HepG2 (cell line): ENCODE measurements at regions not wholly inside any gene's neighbourhood (a gene's known extent, or its start where the extent isn't known, plus 50 kb on each side); places are given as distances from the start of the nearest gene placed in this dataset.

ENCODE experiments used
- ATAC-seq: fragments of 200-7000 bp; cut with Tn5 transposase; 3 replicates; pipeline ENCODE4 v1.9.1; 2020; ENCODE audit warnings: mild to moderate bottlenecking, moderate library complexity
- BruUV-seq: library from RNA; stranded (reverse); fragments of 400-500 nt; replicated peaks from 2 replicates; lab custom pipeline; 2021; lab: Mats Ljungman, UMichigan
- CTCF ChIA-PET: fragments of 300-600 bp; formaldehyde crosslinking; extraction: SDS; loops from one replicate; lab custom pipeline; 2021; ENCODE audit warnings: low total read pairs, inconsistent platforms, low intra/inter-chr PET ratio; lab: Yijun Ruan, JAX
- POLR2A ChIA-PET: fragments of 350-600 bp; sonication (Branson Sonifier 250); formaldehyde crosslinking; loops from one replicate; lab custom pipeline; 2020; ENCODE audit warnings: antibody characterized with exemption, inconsistent platforms; lab: Yijun Ruan, JAX
- DNase-seq: peaks from one replicate; pipeline ENCODE4 v3.0.0-alpha.2; 2015; ENCODE audit warnings: low spot score
- FAIRE-seq: peaks from 3 replicates; lab custom pipeline; 2011; peaks lifted over from hg19 to GRCh38; lab: Jason Lieb, UNC
- H2AFZ ChIP-seq: one replicate; pipeline ENCODE4 v1.6.1; 2011; ENCODE audit warnings: low read length, inconsistent platforms
- H3K27ac ChIP-seq: fragments of 300-600 bp; 3 replicates; pipeline ENCODE4 v1.8.0; 2011; ENCODE audit warnings: mixed run types, mild to moderate bottlenecking, mixed read lengths, low read length, inconsistent platforms; ENCODE audit not compliant: insufficient read depth; ENCODE audit errors: extremely low read length
- H3K27me3 ChIP-seq, 2 experiments: fragments of 200-600 bp in 1 of 2; 2 replicates in 1 of 2; 3 replicates in 1 of 2; pipeline versions ENCODE4 v1.6.0 to v1.8.0; 2011; ENCODE audit warnings: low read length in 2 of 2, mild to moderate bottlenecking in 2 of 2, moderate library complexity in 2 of 2, inconsistent platforms in 1 of 2; ENCODE audit not compliant: insufficient read depth in 2 of 2, control insufficient read depth in 1 of 2
- H3K36me3 ChIP-seq, 2 experiments: fragments of 200-600 bp in 1 of 2; replicated peaks in 1 of 2; 2 replicates in 1 of 2; 3 replicates in 1 of 2; pipeline versions ENCODE4 v1.5.1 to v1.8.0; 2011; ENCODE audit warnings: low read length in 2 of 2, inconsistent platforms in 1 of 2; ENCODE audit not compliant: insufficient read depth in 2 of 2, control insufficient read depth in 1 of 2
- H3K4me1 ChIP-seq: 2 replicates; pipeline ENCODE4 v1.5.1; 2012; ENCODE audit warnings: low read length, inconsistent platforms; ENCODE audit not compliant: insufficient read depth
- H3K4me2 ChIP-seq: 2 replicates; pipeline ENCODE4 v1.6.0; 2011; ENCODE audit warnings: low read depth, low read length, inconsistent platforms
- H3K4me3 ChIP-seq, 3 experiments: fragments of 200-600 bp in 1 of 3; sonication (generic), shearing (Covaris generic) in 1 of 3; replicated peaks in 1 of 3; 2 replicates each; pipeline ENCODE4 v1.5.1; 2011 to 2016; ENCODE audit warnings: low read length in 3 of 3, inconsistent platforms in 2 of 3, low read depth in 2 of 3, mild to moderate bottlenecking in 2 of 3, control low read depth in 1 of 3, mixed read lengths in 1 of 3; ENCODE audit not compliant: insufficient read depth in 1 of 3
- H3K79me2 ChIP-seq: one replicate; pipeline ENCODE4 v1.6.1; 2011; ENCODE audit warnings: low read length, inconsistent platforms; ENCODE audit not compliant: insufficient read depth
- H3K9ac ChIP-seq: 2 replicates; pipeline ENCODE4 v1.6.0; 2011; ENCODE audit warnings: mild to moderate bottlenecking, low read depth, low read length, inconsistent platforms; ENCODE audit not compliant: insufficient read depth
- H3K9me3 ChIP-seq: 2 replicates; pipeline ENCODE4 v1.5.1; 2012; ENCODE audit warnings: mild to moderate bottlenecking, low read length
- H4K20me1 ChIP-seq: 2 replicates; pipeline ENCODE4 v1.6.0; 2011; ENCODE audit warnings: inconsistent platforms, mild to moderate bottlenecking, low read length, moderate library complexity; ENCODE audit not compliant: insufficient read depth
- CENPX ChIP-seq: sonication (generic); formaldehyde crosslinking; IDR thresholded peaks from 2 replicates; pipeline ENCODE4 v1.9.0; 2021; ENCODE audit warnings: mild to moderate bottlenecking, missing genetic modification reagents, moderate library complexity
- FOXO4 ChIP-seq: sonication (generic); formaldehyde crosslinking; conservative IDR thresholded peaks from 2 replicates; pipeline ENCODE4 v1.8.1; 2023; ENCODE audit warnings: missing genetic modification reagents
- HMGXB4 ChIP-seq, 2 experiments: sonication (generic) in 1 of 2; formaldehyde crosslinking in 1 of 2; IDR thresholded peaks; 2 replicates each; pipeline versions ENCODE4 v1.4.0 to v1.6.1; 2018 to 2020; ENCODE audit warnings: missing genetic modification reagents in 2 of 2, borderline replicate concordance in 1 of 2, low read depth in 1 of 2, mild to moderate bottlenecking in 1 of 2, missing biosample characterization in 1 of 2
- ISX ChIP-seq: sonication (generic); formaldehyde crosslinking; conservative IDR thresholded peaks from 2 replicates; pipeline ENCODE4 v1.5.0; 2020; ENCODE audit warnings: missing genetic modification reagents
- MXD4 ChIP-seq: IDR thresholded peaks from 2 replicates; pipeline ENCODE4 v1.6.1; 2016; ENCODE audit warnings: mild to moderate bottlenecking, missing biosample characterization, missing genetic modification reagents
- PREB ChIP-seq: sonication (generic); formaldehyde crosslinking; IDR thresholded peaks from 2 replicates; pipeline ENCODE4 v1.4.0; 2020; ENCODE audit warnings: missing genetic modification reagents
- ZFP91 ChIP-seq: sonication (generic); formaldehyde crosslinking; IDR thresholded peaks from 2 replicates; pipeline ENCODE4 v1.9.0; 2022; ENCODE audit warnings: missing genetic modification reagents, mild to moderate bottlenecking, borderline replicate concordance
- ZNF83 ChIP-seq: sonication (generic); formaldehyde crosslinking; IDR thresholded peaks from 2 replicates; pipeline ENCODE4 v1.4.0; 2020; ENCODE audit warnings: missing genetic modification reagents, mild to moderate bottlenecking, borderline replicate concordance
- WGBS: methylation state at CpG from one replicate; pipeline ENCODE4 v1.1.6; 2017; ENCODE audit warnings: low lambda C conversion rate; 5-methylcytosine and 5-hydroxymethylcytosine counted together
- in situ Hi-C: cut with HindIII; loops from 2 replicates; pipeline ENCODE4 v1.10.0; 2017; ENCODE audit warnings: low pct_unique_long_range_greater_than_20kb; ENCODE audit not compliant: extremely low pct_ligation_motif_present
- intact Hi-C: fragments of 100-400 bp; cut with micrococcal nuclease; formaldehyde crosslinking; loops from one replicate; pipeline ENCODE4 v1.10.0; 2022; ENCODE audit not compliant: unreplicated experiment

- Histone ChIP-seq H4K20me1 (no peaks in the 10 kb centered on the region), H3K4me1 (no peaks in the 10 kb centered on the region), H3K79me2 (no peaks in the 10 kb centered on the region), H3K27me3 (no peaks in the 10 kb centered on the region), H3K9me3 (no peaks in the 10 kb centered on the region), H3K9ac (no peak overlapping the region), H3K27ac (no peak overlapping the region), H3K36me3 (no peaks in the 10 kb centered on the region), H3K4me3 (no peak overlapping the region), H3K4me2 (no peak overlapping the region), H2AFZ (no peak overlapping the region)
- POLR2A ChIA-PET, result no interaction called here
- whole genome bisulfite sequencing, result 0% methylated on average over 4 of the region's 4 CpGs
- ATAC-seq (no peak), FAIRE-seq (no peak), DNase-seq (no peak)
- BruUV-seq, result no TSS peak
- intact Hi-C loops, result no loop called here
- CTCF ChIA-PET, result no interaction called here
- no peak for TF ChIP-seq HMGXB4 (CRISPR knock-in tag; IDR thresholded peaks at IDR 0.05; ENCODE audit: borderline replicate concordance in 1 of 2, low read depth in 1 of 2)
- in situ Hi-C loops, result no loop called here
Measured at GRCh38 chr10:109474261-109474660, 449.1 kb downstream of the XPNPEP1 start.

- FAIRE-seq (no peak), DNase-seq (no peak), ATAC-seq (no peak)
- ChIA-PET POLR2A (no interaction called here), CTCF (no interaction called here)
- in situ Hi-C loops (no loop called here), intact Hi-C loops (no loop called here)
- TF ChIP-seq ZFP91 (CRISPR knock-in tag) (no peak), ZNF83 (CRISPR knock-in tag) (no peak), PREB (CRISPR knock-in tag) (no peak), FOXO4 (CRISPR knock-in tag) (no peak), CENPX (CRISPR knock-in tag) (no peak), MXD4 (CRISPR knock-in tag) (no peak), ISX (no peak)
- H3K27ac ChIP-seq, result no peak overlapping the region
- no peaks in the 10 kb centered on the region for H3K4me1 ChIP-seq
- no peaks in the 10 kb centered on the region for H3K36me3 ChIP-seq
- BruUV-seq, result no TSS peak
- no peak overlapping the region for H3K9ac ChIP-seq
- no peaks in the 10 kb centered on the region for H3K79me2 ChIP-seq
- H3K4me3 ChIP-seq, result no peak overlapping the region
- no peak overlapping the region for H2AFZ ChIP-seq
- no peaks in the 10 kb centered on the region for H4K20me1 ChIP-seq
- H3K9me3 ChIP-seq, result no peaks in the 10 kb centered on the region
- no peaks in the 10 kb centered on the region for H3K27me3 ChIP-seq
- 2% methylated on average over 2 of the region's 2 CpGs for WGBS
- no peak overlapping the region for H3K4me2 ChIP-seq
Measured at GRCh38 chr10:109467551-109467950, 455.8 kb downstream of the XPNPEP1 start.
